GM12878 (cell line): ENCODE measurements at regions not wholly inside any gene's neighbourhood (a gene's known extent, or its start where the extent isn't known, plus 50 kb on each side); places are given as distances from the start of the nearest gene placed in this dataset.

Experiments
- ATAC-seq: fragments of 200-7000 bp; cut with Tn5 transposase; 3 replicates; pipeline ENCODE4 v1.9.1; 2020; ENCODE audit warnings: mild to moderate bottlenecking, moderate library complexity
- BruUV-seq: library from RNA; stranded (reverse); fragments of 400-500 nt; replicated peaks from 2 replicates; lab custom pipeline; 2021; lab: Mats Ljungman, UMichigan
- CTCF ChIA-PET: fragments of 300-600 bp; sonication (Branson Sonifier 250); formaldehyde crosslinking; extraction: SDS; loops from one replicate; lab custom pipeline; 2021; ENCODE audit warnings: inconsistent platforms; lab: Yijun Ruan, JAX
- POLR2A ChIA-PET: fragments of 350-600 bp; formaldehyde crosslinking; extraction: SDS; loops from one replicate; lab custom pipeline; 2021; ENCODE audit warnings: inconsistent platforms; lab: Charles Lee
- RAD21 ChIA-PET: fragments of 300-600 bp; sonication (Branson Sonifier 250); formaldehyde crosslinking; loops from one replicate; lab custom pipeline; 2023; ENCODE audit warnings: antibody characterized with exemption; ENCODE audit not compliant: unreplicated experiment; lab: Charles Lee
- SMC1A ChIA-PET: fragments of 300-600 bp; sonication (Branson Sonifier 250); formaldehyde crosslinking; loops from one replicate; lab custom pipeline; 2023; ENCODE audit not compliant: unreplicated experiment, uncharacterized antibody; lab: Charles Lee
- DNase-seq: peaks from one replicate; pipeline ENCODE4 v3.0.0-alpha.2; 2011; ENCODE audit warnings: low read depth, low spot score
- FAIRE-seq: peaks from 3 replicates; lab custom pipeline; 2011; peaks lifted over from hg19 to GRCh38; lab: Jason Lieb, UNC
- H2AFZ ChIP-seq: 2 replicates; pipeline ENCODE4 v1.6.0; 2011; ENCODE audit warnings: low read depth, low read length, control low read depth; ENCODE audit not compliant: control insufficient read depth
- H3K27ac ChIP-seq: 2 replicates; pipeline ENCODE4 v1.5.1; 2011; ENCODE audit warnings: control low read depth; ENCODE audit not compliant: control insufficient read depth, insufficient read depth
- H3K27me3 ChIP-seq, 2 experiments: replicated peaks in 1 of 2; 2 replicates each; pipeline versions ENCODE4 v1.6.0 to v1.6.1; 2011; ENCODE audit warnings: low read length in 1 of 2; ENCODE audit not compliant: control insufficient read depth in 2 of 2, insufficient read depth in 2 of 2
- H3K36me3 ChIP-seq, 2 experiments: 2 replicates each; pipeline ENCODE4 v1.5.1; 2011; ENCODE audit warnings: low read length in 1 of 2; ENCODE audit not compliant: control insufficient read depth in 2 of 2, insufficient read depth in 2 of 2
- H3K4me1 ChIP-seq: 2 replicates; pipeline ENCODE4 v1.6.1; 2011; ENCODE audit warnings: mild to moderate bottlenecking, low read length, moderate library complexity, mixed read lengths; ENCODE audit not compliant: control insufficient read depth, insufficient read depth
- H3K4me2 ChIP-seq: 2 replicates; pipeline ENCODE4 v1.6.0; 2011; ENCODE audit warnings: control low read depth; ENCODE audit not compliant: control insufficient read depth, insufficient read depth
- H3K4me3 ChIP-seq: fragments of 200-600 bp; sonication (generic); 2 replicates; pipeline ENCODE4 v1.5.1; 2016
- H3K79me2 ChIP-seq: 2 replicates; pipeline ENCODE4 v1.6.0; 2011; ENCODE audit warnings: low read length; ENCODE audit not compliant: control insufficient read depth, insufficient read depth
- H3K9ac ChIP-seq: 2 replicates; pipeline ENCODE4 v1.8.0; 2011; ENCODE audit warnings: low read length, control low read depth, mixed read lengths; ENCODE audit not compliant: control insufficient read depth, insufficient read depth
- H3K9me3 ChIP-seq: replicated peaks from 3 replicates; pipeline ENCODE4 v1.5.1; 2011; ENCODE audit warnings: mild to moderate bottlenecking, low read length; ENCODE audit not compliant: control insufficient read depth, insufficient read depth
- H4K20me1 ChIP-seq: 2 replicates; pipeline ENCODE4 v1.6.0; 2011; ENCODE audit not compliant: control insufficient read depth, insufficient read depth
- HCFC1 ChIP-seq: fragments of 150-350 bp; IDR thresholded peaks from 2 replicates; pipeline ENCODE4 v1.6.1; 2014; ENCODE audit warnings: low read length
- NFYA ChIP-seq: IDR thresholded peaks from 2 replicates; pipeline ENCODE4 v1.6.1; 2011; ENCODE audit warnings: low read depth, mild to moderate bottlenecking, low read length, improper control_type of control experiment, borderline replicate concordance
- NRF1 ChIP-seq: conservative IDR thresholded peaks from 2 replicates; pipeline ENCODE4 v1.6.1; 2011; ENCODE audit warnings: mild to moderate bottlenecking, low read depth, low read length, improper control_type of control experiment
- TBL1XR1 ChIP-seq: IDR thresholded peaks from 2 replicates; pipeline ENCODE4 v1.6.1; 2012; ENCODE audit warnings: low read depth, low read length, improper control_type of control experiment
- WGBS: methylation state at CpG from one replicate; pipeline ENCODE4 v1.1.6; 2016; ENCODE audit warnings: low lambda C conversion rate; ENCODE audit not compliant: insufficient replicate concordance, insufficient coverage; ENCODE audit errors: missing lambda C conversion rate; 5-methylcytosine and 5-hydroxymethylcytosine counted together
- in situ Hi-C: fragments of 300-500 bp; cut with MboI; formaldehyde crosslinking; loops from 9 replicates; pipeline ENCODE4 v1.14.3; 2018; ENCODE audit warnings: mixed read lengths
- intact Hi-C: fragments of 100-400 bp; cut with micrococcal nuclease; formaldehyde crosslinking; loops from one replicate; pipeline ENCODE4 v1.14.2; 2022; ENCODE audit not compliant: unreplicated experiment

- no TSS peak for BruUV-seq
- no peak overlapping the region for H3K4me2 ChIP-seq
- H3K79me2 ChIP-seq = no peaks in the 10 kb centered on the region
- H3K4me1 ChIP-seq = no peaks in the 10 kb centered on the region
- ChIA-PET POLR2A (no interaction called here), RAD21 (no interaction called here), SMC1A (no interaction called here), CTCF (no interaction called here)
- in situ Hi-C loops = no loop called here
- no peaks in the 10 kb centered on the region; a peak in 1 of 4 replicates for H3K27me3 ChIP-seq
- no peak overlapping the region for H2AFZ ChIP-seq
- intact Hi-C loops = no loop called here
- no peak overlapping the region for H3K4me3 ChIP-seq
- H3K9ac ChIP-seq = no peak overlapping the region
- H4K20me1 ChIP-seq = no peaks in the 10 kb centered on the region
- 1% methylated on average over 3 of the region's 3 CpGs for WGBS
- H3K36me3 ChIP-seq = no peaks in the 10 kb centered on the region
- no peak for DNase-seq
- no peak overlapping the region for H3K27ac ChIP-seq
- TF ChIP-seq NFYA = no peak
- no peak for TF ChIP-seq NRF1
- no peak for TF ChIP-seq HCFC1
- FAIRE-seq = no peak
- no peaks in the 10 kb centered on the region for H3K9me3 ChIP-seq
- no peak for ATAC-seq
Observed at GRCh38 chr9:119836036-119836435, 466.8 kb upstream of the BRINP1 start.

GRCh38 chr9:119834064-119834620 is 464.9 kb upstream of the BRINP1 start:
- BruUV-seq = no TSS peak
- ChIA-PET RAD21 (no interaction called here), SMC1A (no interaction called here), CTCF (no interaction called here), POLR2A (no interaction called here)
- no peak overlapping the region for H3K4me2 ChIP-seq
- WGBS = 15% methylated on average over 6 of the region's 6 CpGs
- TF ChIP-seq TBL1XR1 = no peak
- TF ChIP-seq, all 136 proteins: peak for 0
- DNase-seq = no peak
- Histone ChIP-seq H3K9ac (no peak overlapping the region), H3K27me3 (no peaks in the 10 kb centered on the region; a peak in 1 of 4 replicates), H3K36me3 (no peaks in the 10 kb centered on the region), H3K9me3 (no peaks in the 10 kb centered on the region), H4K20me1 (no peaks in the 10 kb centered on the region), H3K27ac (no peak overlapping the region), H3K4me1 (no peaks in the 10 kb centered on the region), H3K4me3 (no peak overlapping the region), H2AFZ (no peak overlapping the region), H3K79me2 (no peaks in the 10 kb centered on the region)
- no peak for ATAC-seq
- FAIRE-seq = no peak
- in situ Hi-C loops = no loop called here
- intact Hi-C loops = no loop called here
